ENCODE measurements at regions not wholly inside any gene's neighbourhood (a gene's known extent, or its start where the extent isn't known, plus 50 kb on each side); places are given as distances from the start of the nearest gene placed in this dataset.
"Not testable (repeated sequence)": the region's sequence is repeated elsewhere in the genome, so short reads cannot be mapped to it uniquely, and the experiment has no call there.

DNA sequence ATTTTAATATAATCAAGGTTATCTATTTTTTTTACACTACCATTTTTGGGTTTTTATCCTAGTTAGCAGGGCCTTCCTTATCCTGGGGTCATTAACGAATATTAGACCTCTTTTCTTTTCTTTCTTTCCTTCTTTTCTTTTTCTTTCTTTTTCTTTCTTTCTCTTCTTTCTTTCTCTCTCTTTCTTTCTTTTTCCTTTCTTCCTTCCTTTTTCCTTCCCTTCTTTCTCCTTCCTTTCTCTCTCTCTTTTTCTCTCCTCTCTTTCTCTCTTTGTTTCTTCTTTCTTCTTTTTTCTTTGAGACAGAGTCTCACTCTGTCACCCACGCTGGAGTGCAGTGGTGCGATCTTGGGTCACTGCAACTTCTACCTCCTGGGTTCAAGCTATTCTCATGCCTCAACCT is 120.4 kb upstream of the PDE7B start:
- no peak for DNase-seq

DNA sequence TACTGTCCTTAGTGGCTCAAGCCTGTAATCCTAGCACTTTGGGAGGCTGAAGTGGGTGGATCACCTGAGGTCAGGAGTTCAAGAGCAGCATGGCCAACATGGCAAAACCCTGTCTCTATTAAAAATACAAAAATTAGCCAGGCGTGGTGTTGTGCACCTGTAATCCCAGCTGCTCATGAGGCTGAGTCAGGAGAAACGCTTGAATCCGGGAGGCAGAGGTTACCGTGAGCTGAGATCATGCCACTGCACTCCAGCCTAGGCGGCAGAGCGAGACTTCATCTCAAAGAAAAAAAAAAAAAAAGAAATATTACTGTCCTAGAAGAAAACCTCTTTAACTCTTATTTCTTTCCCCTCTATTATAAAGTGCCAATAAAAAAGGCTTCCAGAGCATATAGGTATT is 115.2 kb upstream of the PDE7B start:
- not testable (repeated sequence) for DNase-seq

DNA sequence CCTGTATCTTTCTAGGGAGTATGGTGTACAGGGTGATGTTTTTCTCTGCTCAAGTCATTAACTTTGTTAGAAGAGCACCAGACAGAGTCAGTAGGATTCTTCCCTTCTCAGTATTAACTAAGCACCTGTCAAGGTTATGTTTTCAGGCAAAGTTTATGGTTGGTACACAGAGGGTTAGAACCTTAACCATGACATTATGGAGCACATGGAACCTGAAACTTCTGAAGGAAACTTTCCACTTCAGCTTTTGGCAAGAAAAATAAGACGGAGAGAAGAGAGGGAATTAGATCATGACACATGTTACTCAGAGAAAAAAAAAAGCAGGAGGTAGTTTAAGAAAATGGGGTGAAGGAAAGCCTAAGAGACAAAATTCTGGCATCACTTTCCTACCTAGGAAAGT is 112.9 kb upstream of the PDE7B start:
- no peak for DNase-seq

DNA sequence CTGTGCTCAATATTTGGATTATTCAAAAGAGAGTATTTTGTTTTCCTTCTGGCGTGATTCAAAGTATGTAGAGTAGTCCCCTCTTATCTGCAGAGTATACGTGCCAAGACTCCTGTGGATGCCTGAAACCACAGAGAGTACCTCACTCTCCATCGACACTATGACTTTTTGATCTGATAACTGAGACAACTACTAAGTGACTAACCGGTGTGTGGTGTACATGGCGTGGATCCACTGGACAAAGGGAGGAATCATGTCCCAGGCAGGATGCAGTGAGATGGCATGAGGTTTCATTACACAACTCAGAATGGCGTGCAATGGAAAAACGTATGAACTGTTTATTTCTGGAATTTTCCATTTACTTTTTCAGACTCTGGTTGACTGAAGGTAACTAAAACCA is 112.2 kb upstream of the PDE7B start:
- DNase-seq, result no peak

DNA sequence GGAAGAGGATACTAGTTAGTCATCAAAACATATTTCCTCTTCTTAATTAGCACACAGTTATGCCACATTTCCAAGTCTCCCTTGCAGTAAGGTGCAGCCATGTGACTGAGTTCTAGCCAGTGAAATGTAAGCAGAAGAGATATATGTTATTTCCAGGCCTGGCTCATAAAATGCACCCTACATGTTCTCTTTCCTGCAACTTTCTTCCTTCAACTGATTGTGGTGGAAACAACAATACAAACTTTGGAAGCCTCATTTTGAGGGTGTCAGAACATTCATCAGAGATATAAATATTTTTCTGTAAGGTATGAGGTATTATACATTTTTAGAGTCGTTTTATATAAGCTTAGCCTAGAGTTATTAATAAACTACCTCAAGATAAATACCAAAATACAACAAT is 110.9 kb upstream of the PDE7B start:
- no peak for DNase-seq

DNA sequence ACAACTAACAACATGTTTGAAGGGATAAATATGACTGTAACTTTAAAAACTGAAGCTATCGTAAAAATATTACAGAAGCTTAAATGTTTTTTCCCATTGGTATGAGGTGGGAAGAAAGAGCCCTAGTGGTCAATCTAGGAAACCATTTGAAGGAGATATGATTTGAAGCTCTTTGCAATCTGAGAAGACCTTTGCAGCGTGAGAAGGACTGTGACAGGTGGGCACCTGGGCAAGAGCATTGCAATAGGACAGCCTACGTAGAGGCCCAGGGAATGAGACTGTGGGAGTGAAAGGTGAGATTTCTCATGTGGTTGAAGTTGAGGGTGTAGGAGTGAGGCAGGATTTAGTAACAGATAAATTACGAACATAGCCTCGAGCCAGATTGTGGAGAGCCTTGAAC is 108.0 kb upstream of the PDE7B start:
- DNase-seq, result no peak

DNA sequence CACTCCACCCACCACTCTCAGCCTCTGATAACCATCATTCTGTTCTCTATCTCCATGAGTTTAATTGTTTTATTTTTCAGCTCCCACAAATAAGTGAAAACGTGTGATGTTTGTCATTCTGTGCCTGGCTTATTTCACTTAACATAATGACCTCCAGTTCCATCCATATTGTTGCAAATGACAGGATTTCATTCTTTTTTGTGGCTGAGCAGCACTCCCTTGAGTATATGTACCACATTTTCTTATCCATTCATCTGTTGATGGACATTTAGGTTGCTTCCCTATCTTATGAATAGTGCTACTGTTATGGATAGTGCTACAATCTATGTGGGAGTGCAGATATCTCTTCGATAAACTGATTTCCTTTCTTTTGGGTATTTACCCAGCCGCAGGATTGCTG is 103.3 kb upstream of the PDE7B start:
- no peak for DNase-seq

DNA sequence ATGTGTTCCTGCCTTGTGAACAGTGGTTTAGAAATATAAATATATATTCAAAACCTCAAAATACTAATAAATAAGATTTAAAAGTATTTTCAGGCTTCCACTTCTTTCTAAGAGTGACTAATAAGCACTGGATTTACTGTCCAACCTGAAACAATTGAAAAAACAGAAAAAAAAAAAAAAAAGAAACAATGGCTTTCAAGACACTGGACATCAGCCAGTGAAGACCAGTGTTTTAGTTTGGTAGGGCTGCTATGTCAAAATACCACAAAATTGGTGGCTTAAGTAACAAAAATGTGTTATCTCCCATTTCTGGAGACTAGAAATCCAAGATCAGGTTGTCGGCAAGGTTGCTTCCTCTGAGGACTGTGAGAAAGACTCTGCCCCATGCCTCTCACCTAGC is 101.4 kb upstream of the PDE7B start:
- DNase-seq, result no peak

DNA sequence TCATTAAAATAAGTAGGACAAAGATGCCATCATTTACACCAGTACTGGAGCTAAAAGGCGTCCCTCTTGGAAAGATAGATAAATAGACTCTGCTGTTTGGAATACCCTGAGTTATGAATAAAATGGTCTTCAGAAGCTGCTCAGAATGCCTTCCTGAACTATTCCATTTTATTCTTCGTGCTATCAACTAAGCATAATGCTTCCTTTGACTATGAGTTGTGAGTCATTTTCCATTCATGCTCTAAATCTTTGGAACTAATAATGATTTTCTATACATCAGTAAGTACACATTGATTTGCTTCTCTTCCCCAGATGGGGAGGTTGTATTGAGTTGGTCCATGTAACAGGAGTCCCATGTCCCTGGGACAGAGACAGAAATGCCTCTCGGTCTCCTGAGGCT is 98.3 kb upstream of the PDE7B start:
- no peak for DNase-seq

DNA sequence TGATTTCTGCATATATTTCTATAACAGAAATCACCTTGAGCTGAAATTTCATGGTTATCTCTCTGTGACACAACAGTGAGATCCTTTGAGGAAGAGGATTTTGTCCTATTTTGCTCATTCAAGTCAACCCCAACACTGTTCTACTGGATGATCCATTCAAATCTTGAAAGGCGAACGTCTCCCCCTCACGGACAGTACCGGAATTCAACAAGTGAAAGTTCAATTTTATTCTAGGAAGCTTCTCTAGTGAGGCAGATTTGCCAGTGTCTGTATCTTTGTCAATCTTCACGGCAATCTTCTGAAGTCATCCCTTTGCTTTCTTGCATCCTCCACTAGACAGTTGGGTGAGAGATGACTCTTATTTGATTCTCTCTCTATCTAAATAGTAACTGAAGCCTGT is 91.7 kb upstream of the PDE7B start:
- DNase-seq, result no peak

DNA sequence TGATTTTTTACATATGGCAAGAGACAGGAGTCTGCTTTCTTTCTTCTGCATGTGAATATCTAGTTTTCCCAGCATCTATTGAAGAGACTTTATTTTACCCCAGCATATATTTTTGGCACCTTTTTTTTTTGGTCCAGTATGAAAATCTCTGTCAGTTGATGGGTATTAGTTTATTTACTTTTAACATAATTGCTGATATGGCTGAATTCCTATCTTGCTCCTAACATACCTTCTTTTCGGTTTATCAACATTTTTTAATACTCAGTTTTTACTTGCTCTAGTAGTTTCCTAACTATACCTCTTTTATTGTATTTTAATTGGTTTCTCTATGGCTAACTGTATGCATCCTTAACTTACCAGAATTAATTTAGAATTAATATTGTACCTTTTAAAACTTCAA is 77.5 kb upstream of the PDE7B start:
- DNase-seq, result no peak

DNA sequence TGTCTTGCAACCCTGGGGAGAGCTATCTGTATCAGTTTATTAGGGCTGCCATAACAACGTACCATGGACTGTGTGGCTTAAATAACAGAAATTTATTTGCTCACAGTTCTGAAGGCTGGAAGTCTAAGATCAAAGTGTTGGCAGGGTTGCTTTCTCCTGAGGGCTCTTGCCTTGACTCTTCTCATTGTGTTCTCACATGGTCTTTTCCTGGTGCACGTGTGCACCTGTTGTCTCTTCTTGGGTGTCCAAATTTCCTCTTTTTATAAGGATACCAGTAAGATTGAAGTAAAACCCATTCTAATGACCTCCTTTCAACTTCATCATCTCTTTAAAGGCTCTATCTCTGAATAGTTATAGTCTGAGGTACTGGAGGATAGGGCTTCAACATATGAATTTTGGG is 72.3 kb upstream of the PDE7B start:
- DNase-seq, result no peak

DNA sequence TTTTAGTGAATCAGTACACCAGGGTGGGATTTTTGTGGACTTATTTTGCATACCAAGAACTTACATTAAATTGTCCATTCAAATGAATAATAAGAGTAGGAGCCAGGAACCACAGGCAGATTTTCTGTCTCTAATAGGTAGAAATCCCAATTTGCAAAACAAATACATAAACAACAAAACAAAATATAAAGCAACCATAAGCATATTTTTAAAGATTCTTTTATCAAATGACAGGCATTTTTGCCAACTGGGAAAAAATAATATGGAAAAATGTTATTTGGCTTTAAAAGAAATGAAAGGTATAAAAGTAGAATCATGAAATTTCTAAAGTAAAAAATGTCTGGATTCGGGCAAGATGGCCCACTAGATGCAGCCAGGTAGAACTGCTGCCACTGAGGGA is 71.2 kb upstream of the PDE7B start:
- no peak for DNase-seq

DNA sequence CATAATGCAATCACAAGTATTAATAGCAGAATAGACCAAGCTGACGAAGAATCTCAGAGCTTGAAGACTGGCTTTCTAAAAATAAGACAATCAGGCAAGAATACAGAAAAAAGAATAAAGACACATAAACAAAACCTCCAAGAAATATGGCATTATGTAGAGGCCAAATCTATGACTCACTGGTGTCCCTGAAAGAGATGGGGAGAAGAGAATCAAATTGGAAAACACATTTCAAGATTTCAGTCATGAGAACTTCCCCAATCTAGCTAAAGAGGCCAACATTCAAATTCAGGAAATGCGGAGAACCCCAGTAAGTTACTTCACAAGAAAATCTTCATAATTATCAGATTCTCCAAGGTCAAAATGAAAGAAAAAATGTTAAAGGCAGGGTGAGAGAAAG is 69.0 kb upstream of the PDE7B start:
- DNase-seq, result no peak

DNA sequence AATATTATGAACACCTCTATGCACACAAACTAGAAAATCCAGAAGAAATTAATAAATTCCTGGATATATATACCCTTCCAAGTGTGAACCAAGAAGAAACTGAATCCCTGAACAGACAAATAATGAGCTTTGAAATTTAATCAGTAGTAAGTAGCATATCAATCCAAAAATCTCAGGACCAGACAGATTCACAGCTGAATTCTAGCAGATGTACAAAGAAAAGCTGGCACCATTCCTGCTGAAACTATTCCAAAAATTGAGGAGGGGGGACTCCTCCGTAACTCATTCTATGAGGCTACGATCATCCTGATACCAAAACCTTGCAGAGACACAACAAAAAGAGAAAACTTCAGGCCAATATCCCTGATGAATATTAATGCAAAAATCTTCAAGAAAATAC is 67.0 kb upstream of the PDE7B start:
- DNase-seq, result no peak

DNA sequence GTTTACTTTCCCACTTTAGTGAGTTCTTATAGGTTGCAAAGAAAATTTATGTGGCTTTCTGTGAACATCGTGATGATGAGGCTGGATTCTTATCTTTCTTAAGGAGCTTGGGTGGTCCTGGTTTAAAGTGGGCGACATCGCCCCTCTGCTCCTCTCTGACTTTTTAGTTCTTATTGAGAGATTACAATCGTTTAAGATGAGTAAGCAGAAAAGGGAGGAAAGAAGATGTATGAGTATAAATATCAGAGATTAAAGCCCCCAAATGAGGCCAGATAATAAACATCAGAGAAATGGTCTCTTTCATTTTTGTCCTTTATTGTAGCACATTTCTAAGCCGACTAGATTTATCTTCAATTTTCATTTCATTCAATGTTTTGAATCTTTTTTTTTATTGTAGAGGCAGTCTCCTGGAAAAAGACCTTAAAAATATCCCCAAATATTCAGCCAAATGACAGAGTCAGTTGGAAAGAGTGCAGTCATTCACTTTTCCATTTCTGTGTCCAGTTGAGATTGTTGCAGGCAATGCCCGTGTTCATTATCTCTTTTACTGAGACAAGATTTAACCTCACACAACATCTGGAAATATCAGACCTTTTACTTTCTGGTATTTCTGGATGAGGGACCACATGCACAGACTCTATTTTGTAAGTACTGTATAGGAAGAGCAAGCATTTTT is 62.0 kb upstream of the PDE7B start:
- DNase-seq, result no peak

DNA sequence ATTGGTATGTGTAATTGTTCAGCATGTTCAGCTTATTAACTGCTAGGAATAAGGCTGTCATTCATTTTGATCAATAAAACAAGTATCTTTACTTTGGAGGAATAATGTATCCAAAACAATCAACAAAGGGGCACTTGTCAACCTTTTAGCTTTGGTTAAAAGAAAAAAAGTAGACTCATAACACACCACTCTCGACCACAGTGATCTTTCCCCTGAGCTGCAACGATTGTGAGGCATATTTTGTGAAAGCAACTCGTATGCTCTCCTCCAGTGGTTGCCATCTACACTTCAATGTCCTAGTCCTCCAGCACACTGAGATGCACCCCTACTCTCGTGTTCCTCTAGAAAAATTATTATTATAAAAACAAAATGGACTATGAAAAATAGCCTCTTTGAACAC is 60.1 kb upstream of the PDE7B start:
- no peak for DNase-seq

DNA sequence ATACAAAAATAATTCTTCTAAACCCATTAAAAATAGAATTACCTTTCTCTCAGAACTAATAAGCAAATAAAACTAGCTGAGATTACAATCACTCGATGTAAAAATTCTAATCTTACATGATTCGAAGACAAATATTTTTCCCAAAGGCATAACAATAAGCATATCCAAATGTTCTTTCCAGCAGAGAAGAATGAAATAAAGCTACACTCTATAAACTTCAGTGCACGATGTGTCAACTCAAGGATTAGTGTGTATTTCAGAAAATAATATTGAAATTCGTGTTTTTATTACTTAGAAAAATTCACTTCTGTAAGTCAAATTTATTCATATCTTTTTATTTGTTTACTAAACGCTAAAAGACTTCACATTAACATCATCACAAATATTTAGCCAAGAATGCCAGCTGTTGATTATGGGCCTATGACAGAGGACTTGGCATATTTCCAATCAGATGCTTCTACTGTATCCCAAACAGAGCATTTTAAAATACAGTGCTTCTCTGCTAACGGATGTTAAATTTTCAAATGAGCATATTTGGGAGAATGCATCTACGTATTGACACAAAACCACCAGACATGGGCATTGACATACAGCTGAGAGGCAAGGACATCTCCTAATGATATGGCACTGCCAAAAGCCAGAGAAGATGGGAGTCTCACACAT is 54.7 kb upstream of the PDE7B start:
- DNase-seq, result no peak

DNA sequence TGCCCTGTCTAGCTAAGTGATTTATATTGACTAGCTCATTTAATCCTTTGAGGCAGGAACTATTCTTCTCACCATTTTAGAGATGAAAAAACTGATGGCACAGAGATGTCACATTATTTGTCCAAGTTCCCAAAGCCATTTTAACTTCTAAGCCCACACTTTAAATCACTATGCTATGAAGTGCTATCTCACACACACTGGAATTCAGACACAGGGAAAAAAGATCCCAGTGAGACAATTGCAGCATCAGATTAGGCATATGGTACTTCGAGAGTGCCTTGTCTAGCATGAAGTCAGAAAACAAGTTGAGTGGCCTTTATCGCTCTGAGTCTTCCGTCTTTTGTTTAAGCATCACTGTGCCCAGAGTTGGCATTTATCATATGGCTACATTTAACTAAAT is 54.1 kb upstream of the PDE7B start:
- DNase-seq, result no peak

DNA sequence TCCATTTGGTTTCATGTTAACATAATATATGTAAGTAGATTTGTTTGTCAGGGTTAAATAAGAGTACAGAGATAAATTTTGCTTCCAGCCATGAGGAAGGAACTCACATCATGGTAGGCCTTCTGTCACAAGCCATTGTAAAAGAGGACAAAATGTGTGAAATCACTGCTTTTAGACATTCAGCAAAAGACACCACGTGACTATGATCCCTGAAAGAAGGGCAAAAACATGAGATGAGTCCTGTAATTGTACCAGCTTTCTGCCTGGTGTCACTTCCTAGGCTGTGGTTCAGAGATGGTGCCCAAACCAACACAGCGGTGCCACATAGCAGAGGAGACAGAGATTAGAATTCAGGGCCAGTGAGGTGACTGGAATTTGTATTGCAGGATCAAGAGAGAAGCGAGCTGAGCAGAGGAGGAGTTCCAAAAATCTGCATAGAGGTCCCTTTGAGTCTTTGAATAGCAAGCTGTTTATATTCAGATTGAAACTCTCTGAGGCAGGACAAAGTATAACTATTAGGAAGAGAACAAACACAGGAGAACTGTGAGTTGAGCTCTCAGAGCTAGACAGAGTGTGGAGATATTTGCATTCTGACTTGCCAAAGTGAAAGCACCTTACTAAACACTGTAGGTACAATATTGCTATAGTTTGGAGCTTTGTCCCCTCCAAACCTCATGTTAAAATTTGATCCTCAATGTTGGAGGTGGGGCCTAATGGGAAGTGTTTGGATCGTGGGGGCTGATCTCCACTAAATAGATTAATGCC is 52.6 kb upstream of the PDE7B start:
- DNase-seq, result no peak
